ENCODE measurements at regions not wholly inside any gene's neighbourhood (a gene's known extent, or its start where the extent isn't known, plus 50 kb on each side); places are given as distances from the start of the nearest gene placed in this dataset.

DNA sequence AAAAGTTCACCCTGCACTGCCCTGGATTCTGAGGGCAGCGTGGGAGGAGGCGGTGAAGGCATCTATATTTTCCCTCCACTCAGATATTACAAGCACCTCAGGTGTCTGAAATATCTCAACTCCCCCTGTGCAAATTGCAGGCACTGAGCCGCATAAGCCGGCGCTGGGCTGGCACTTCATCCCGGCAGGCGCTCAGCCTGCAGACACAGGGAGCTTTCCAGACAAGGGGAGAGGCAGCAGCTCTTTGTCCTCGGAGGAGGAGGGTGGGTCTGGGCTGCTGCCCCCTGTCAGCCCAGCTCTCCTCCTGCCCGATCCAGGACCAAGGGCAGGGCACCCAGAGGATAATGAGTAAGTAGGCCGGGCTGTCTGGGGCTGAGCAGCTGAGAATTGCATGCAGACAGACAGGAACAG lies 189.3 kb upstream of the MYT1L start:
- no peaks in the 10 kb centered on the region for H3K9me3 ChIP-seq
- 27 to 41% (median 34%) methylated on average over 10 of the region's 10 CpGs for WGBS, 3 donors
- no peak overlapping the region for H3K27ac ChIP-seq
- no peak overlapping the region for H3K4me3 ChIP-seq
- TF ChIP-seq, protein P1, sequence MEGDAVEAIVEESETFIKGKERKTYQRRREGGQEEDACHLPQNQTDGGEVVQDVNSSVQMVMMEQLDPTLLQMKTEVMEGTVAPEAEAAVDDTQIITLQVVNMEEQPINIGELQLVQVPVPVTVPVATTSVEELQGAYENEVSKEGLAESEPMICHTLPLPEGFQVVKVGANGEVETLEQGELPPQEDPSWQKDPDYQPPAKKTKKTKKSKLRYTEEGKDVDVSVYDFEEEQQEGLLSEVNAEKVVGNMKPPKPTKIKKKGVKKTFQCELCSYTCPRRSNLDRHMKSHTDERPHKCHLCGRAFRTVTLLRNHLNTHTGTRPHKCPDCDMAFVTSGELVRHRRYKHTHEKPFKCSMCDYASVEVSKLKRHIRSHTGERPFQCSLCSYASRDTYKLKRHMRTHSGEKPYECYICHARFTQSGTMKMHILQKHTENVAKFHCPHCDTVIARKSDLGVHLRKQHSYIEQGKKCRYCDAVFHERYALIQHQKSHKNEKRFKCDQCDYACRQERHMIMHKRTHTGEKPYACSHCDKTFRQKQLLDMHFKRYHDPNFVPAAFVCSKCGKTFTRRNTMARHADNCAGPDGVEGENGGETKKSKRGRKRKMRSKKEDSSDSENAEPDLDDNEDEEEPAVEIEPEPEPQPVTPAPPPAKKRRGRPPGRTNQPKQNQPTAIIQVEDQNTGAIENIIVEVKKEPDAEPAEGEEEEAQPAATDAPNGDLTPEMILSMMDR (IDR thresholded peaks at IDR 0.05) = no peak
- no peak for TF ChIP-seq EP300 (IDR thresholded peaks at IDR 0.05)
- no peak for TF ChIP-seq POLR2A (IDR thresholded peaks at IDR 0.05)
- intact Hi-C loops (cut with DNase I) = no loop called here
- DNase-seq = no peak
- no peaks in the 10 kb centered on the region for H3K27me3 ChIP-seq
- no peaks in the 10 kb centered on the region for H3K36me3 ChIP-seq
- H3K4me1 ChIP-seq (ENCODE audit: insufficient read depth) = no peaks in the 10 kb centered on the region

DNA sequence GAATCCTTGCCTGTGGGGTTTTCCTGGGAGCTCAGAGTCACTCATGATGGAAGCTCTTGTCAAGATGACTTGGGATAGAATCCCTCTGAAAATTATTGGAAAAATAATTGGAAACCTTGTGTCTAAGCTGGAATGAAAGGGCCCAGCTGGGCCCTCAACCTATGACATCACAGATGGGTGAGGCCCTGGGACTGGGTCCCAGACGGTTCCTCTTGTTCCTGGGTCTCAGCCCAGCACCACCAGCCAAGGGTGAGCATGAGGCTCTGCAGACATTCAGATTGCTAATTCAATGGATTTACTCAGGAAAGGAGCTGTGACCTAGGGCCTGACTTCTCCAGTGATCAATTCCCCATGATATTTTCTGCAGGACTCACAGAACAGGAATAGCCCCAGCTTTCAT lies 188.3 kb upstream of the MYT1L start:
- intact Hi-C loops (cut with DNase I) = no loop called here
- DNase-seq = no peak
- Histone ChIP-seq H3K36me3 (no peaks in the 10 kb centered on the region), H3K27me3 (no peaks in the 10 kb centered on the region), H3K4me1 (ENCODE audit: insufficient read depth) (no peaks in the 10 kb centered on the region), H3K9me3 (no peaks in the 10 kb centered on the region), H3K27ac (no peak overlapping the region), H3K4me3 (no peak overlapping the region)
- TF ChIP-seq, protein P1 (IDR thresholded peaks at IDR 0.05) = no peak
- TF ChIP-seq EP300 (IDR thresholded peaks at IDR 0.05) (no peak), POLR2A (IDR thresholded peaks at IDR 0.05) (no peak)
- 21 to 43% (median 42%) methylated on average over 1 of the region's 1 CpG for WGBS, 3 donors

DNA sequence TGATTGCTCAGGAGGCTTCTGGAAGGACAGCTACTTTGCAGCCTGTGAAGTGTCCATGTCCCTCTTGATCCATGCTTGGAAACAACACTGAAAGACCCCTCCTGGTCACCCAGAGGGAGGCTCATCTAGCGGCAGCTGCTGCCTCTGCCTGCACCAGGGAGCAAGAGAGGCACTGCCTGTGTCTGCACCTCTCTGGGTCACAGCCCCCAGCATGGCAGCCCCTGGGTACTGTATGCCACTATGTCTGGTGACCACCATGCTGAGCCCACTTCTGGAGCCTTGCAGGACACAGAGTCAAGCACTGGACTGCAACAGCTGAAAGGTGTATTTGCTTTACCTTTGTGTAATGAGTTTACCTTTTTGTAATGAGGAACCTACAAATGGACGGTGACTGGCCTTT lies 186.3 kb upstream of the MYT1L start:
- no peak for DNase-seq
- no peak overlapping the region for H3K4me3 ChIP-seq
- no peaks in the 10 kb centered on the region for H3K36me3 ChIP-seq
- intact Hi-C loops (cut with DNase I) = no loop called here
- TF ChIP-seq POLR2A (IDR thresholded peaks at IDR 0.05) = no peak
- TF ChIP-seq EP300 (IDR thresholded peaks at IDR 0.05) = no peak
- TF ChIP-seq, protein P1 (IDR thresholded peaks at IDR 0.05) = no peak
- WGBS, 3 donors = 71 to 79% (median 77%) methylated on average over 2 of the region's 2 CpGs
- no peaks in the 10 kb centered on the region for H3K4me1 ChIP-seq (ENCODE audit: insufficient read depth)
- no peaks in the 10 kb centered on the region for H3K9me3 ChIP-seq
- no peaks in the 10 kb centered on the region for H3K27me3 ChIP-seq
- H3K27ac ChIP-seq = no peak overlapping the region

DNA sequence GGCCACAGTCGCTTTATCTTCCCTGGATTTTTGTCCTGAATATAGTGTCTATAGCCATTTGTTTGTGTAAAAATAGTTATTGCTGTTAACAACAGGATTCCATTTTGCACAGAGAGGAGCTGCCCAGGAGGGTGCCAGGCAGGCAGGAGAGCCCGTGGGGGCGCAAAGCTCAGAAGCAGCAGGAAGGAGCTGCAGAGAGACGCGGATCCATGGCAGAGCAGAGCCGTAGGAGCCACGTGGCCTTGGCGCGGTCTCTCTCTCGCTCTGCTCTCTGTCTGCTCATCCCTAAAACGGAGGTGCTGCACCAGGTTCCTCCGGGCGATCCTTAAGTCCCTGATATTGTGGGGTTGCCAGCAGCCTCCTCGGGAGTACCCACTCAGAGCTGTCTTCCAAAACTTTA lies 185.3 kb upstream of the MYT1L start:
- TF ChIP-seq, protein P1 (IDR thresholded peaks at IDR 0.05) = no peak
- no peak for TF ChIP-seq EP300 (IDR thresholded peaks at IDR 0.05)
- no peak for TF ChIP-seq POLR2A (IDR thresholded peaks at IDR 0.05)
- intact Hi-C loops (cut with DNase I) = no loop called here
- Histone ChIP-seq H3K4me3 (no peak overlapping the region), H3K9me3 (no peaks in the 10 kb centered on the region), H3K27ac (no peak overlapping the region), H3K27me3 (no peaks in the 10 kb centered on the region), H3K36me3 (no peaks in the 10 kb centered on the region), H3K4me1 (ENCODE audit: insufficient read depth) (no peaks in the 10 kb centered on the region)
- 75 to 86% (median 76%) methylated on average over 14 of the region's 14 CpGs for WGBS, 3 donors
- DNase-seq = no peak

DNA sequence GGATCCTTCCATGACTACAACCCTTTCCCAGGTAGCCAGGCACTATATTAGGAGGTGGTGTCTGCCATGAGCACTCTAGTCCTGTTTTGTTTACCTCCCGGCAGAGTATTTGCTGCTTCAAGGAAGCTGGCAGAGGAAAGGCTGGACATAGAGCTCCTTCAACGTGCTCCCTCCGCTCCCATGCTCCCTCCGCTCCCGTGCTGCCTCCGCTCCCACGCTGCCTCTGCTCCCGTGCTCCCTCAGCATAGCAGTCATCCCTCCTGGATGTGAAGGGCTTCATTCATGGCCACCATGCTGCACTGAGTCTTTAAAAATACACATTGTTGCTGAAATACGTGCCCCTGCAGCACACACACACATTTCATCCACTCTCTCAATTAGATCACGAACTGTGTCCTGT lies 181.9 kb upstream of the MYT1L start:
- no peaks in the 10 kb centered on the region for H3K9me3 ChIP-seq
- no peak for DNase-seq
- no peaks in the 10 kb centered on the region for H3K27me3 ChIP-seq
- intact Hi-C loops (cut with DNase I) = no loop called here
- no peaks in the 10 kb centered on the region for H3K36me3 ChIP-seq
- H3K27ac ChIP-seq = no peak overlapping the region
- H3K4me1 ChIP-seq (ENCODE audit: insufficient read depth) = no peaks in the 10 kb centered on the region
- H3K4me3 ChIP-seq = no peak overlapping the region
- no peak for TF ChIP-seq EP300 (IDR thresholded peaks at IDR 0.05)
- TF ChIP-seq, protein P1 (IDR thresholded peaks at IDR 0.05) = no peak
- TF ChIP-seq POLR2A (IDR thresholded peaks at IDR 0.05) = no peak
- 72 to 81% (median 78%) methylated on average over 10 of the region's 10 CpGs for WGBS, 3 donors
